ENCODE measurements at regions not wholly inside any gene's neighbourhood (a gene's known extent, or its start where the extent isn't known, plus 50 kb on each side); places are given as distances from the start of the nearest gene placed in this dataset.

DNA sequence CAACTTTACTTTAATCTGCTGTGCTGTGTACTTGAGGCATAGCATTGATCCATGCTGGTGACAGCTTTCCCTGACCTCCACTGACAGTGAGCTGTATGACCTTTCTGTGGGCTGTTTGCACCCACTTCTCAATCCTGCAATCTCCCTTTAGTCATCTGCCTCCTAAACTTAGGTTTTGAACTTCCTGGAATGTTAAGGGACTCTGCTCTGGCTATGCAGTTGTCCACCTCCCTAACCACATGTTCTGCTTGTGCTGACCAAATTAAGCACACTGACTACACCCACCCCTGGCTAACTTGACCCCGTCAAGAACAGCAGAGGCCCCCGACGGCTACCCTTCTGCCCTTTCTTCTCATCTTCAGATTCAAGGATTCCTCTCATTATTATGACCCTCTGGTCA, 89.1 kb upstream of the NTM start:
- H3K4me3 ChIP-seq (ENCODE audit: low read length), result no peak overlapping the region
- no peak for DNase-seq (ENCODE audit: low read depth)
- TF ChIP-seq, protein P1, sequence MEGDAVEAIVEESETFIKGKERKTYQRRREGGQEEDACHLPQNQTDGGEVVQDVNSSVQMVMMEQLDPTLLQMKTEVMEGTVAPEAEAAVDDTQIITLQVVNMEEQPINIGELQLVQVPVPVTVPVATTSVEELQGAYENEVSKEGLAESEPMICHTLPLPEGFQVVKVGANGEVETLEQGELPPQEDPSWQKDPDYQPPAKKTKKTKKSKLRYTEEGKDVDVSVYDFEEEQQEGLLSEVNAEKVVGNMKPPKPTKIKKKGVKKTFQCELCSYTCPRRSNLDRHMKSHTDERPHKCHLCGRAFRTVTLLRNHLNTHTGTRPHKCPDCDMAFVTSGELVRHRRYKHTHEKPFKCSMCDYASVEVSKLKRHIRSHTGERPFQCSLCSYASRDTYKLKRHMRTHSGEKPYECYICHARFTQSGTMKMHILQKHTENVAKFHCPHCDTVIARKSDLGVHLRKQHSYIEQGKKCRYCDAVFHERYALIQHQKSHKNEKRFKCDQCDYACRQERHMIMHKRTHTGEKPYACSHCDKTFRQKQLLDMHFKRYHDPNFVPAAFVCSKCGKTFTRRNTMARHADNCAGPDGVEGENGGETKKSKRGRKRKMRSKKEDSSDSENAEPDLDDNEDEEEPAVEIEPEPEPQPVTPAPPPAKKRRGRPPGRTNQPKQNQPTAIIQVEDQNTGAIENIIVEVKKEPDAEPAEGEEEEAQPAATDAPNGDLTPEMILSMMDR (conservative IDR thresholded peaks at IDR 0.05; ENCODE audit: low read depth, low read length), result no peak

DNA sequence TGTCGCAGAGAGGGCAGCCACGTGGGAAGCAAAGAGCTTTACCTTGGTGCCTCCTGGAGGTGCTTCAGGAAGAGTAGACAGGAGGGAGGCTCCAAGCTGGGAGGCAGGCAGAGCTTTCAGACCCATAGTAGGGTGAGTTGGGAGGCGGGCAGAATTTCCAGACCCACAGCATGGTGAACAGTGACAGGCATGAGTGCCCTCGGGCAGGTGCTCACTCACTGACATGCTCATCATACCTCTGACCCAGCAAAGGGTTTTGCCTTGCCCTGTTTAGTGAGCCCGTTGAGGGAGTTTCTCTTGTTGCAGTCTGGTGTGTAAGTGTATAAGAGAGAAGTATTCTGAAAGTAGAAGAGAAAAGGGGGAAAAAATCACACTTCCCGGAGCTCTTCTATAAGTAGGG, 86.4 kb upstream of the NTM start:
- DNase-seq (ENCODE audit: low read depth), result no peak
- TF ChIP-seq, protein P1 (conservative IDR thresholded peaks at IDR 0.05; ENCODE audit: low read depth, low read length), result no peak
- H3K4me3 ChIP-seq (ENCODE audit: low read length), result no peak overlapping the region

DNA sequence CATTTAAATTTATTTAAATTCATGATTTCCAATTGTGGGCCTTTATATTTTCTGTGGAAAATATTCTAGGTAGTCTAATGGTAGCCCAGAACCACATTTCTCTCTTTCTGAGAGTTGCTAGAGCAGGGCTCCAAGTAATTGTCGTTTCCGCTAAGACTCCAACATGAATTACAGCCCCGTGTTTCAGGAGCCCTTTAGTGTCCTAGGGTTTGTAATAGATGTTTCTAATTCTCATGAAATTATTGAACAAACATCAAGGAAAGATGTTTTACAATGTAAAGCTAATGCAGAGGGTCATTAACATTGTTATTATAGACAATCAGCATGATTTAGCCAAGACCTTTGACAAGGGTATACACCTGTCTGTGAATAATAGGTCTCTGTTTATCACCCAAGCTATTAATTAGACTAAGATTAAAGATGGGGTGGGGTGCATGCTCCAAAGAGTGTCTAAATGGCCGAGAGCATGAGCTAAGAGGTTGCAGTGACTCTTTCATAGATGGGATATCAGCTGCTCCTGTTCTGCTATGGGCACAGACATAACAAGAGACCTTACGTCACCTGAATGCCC, 81.8 kb upstream of the NTM start:
- TF ChIP-seq, protein P1 (conservative IDR thresholded peaks at IDR 0.05; ENCODE audit: low read depth, low read length), result no peak
- DNase-seq (ENCODE audit: low read depth), result no peak
- no peak overlapping the region for H3K4me3 ChIP-seq (ENCODE audit: low read length)

DNA sequence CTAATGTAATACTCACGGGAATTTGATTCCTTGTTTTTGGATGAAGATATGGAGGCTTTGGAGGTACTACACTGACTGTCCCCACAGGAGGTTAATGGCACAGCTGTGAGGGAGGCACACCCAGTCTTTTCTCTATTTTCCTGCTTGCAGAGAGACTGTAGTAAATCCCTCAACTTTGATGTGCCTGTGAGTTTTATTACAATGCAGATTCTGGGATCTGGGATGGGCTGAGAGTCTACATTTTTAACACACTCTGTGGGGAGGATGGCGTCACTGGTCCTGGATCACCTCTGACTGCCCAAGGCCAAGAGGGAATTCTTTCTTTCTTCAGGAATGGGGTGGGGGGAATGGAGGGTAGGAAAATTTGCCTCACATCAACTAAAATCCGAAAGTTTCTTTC, 80.2 kb upstream of the NTM start:
- no peak overlapping the region for H3K4me3 ChIP-seq (ENCODE audit: low read length)
- DNase-seq (ENCODE audit: low read depth), result no peak
- TF ChIP-seq, protein P1 (conservative IDR thresholded peaks at IDR 0.05; ENCODE audit: low read depth, low read length), result no peak

DNA sequence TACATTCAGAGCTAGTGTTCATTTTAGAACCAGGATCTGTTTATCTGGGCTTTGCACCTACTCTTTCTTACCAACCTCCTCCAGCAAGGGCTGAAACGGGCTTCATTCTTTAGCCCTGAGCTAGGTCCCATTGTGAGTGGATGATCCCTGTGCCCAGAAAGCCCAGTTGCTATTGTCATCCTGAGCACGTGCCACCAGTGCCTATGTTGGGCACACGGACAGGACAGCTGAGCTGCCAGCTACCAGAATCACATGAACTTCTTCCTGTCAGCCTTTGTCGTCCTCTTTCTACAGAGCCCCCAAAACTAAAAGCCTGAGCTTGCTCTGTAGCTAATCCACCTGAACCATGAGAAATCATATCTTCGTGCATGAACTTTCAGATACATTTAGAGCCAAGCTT, 74.4 kb upstream of the NTM start:
- no peak for DNase-seq (ENCODE audit: low read depth)
- TF ChIP-seq, protein P1 (conservative IDR thresholded peaks at IDR 0.05; ENCODE audit: low read depth, low read length), result no peak
- H3K4me3 ChIP-seq (ENCODE audit: low read length), result no peak overlapping the region

DNA sequence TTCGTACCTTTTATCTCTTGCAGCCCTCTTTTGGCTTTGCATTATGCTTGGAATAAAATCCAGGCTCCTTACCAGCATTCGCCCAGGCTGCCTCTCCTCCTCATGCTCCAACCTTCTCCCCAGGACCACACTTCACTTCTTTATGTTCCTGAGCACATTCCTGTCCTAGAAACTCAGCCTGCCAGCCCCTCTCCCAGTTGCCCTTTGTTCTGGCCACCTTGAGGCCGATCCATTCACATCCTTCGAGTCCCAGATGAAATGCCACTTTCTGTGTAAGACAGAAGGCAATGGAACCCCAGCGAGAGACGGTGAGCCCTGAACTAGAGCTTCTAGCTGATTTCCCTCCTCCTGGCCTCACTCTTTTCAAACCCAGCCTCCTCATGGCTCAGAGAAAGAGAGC, 73.0 kb upstream of the NTM start:
- no peak overlapping the region for H3K4me3 ChIP-seq (ENCODE audit: low read length)
- no peak for DNase-seq (ENCODE audit: low read depth)
- TF ChIP-seq, protein P1 (conservative IDR thresholded peaks at IDR 0.05; ENCODE audit: low read depth, low read length), result no peak

DNA sequence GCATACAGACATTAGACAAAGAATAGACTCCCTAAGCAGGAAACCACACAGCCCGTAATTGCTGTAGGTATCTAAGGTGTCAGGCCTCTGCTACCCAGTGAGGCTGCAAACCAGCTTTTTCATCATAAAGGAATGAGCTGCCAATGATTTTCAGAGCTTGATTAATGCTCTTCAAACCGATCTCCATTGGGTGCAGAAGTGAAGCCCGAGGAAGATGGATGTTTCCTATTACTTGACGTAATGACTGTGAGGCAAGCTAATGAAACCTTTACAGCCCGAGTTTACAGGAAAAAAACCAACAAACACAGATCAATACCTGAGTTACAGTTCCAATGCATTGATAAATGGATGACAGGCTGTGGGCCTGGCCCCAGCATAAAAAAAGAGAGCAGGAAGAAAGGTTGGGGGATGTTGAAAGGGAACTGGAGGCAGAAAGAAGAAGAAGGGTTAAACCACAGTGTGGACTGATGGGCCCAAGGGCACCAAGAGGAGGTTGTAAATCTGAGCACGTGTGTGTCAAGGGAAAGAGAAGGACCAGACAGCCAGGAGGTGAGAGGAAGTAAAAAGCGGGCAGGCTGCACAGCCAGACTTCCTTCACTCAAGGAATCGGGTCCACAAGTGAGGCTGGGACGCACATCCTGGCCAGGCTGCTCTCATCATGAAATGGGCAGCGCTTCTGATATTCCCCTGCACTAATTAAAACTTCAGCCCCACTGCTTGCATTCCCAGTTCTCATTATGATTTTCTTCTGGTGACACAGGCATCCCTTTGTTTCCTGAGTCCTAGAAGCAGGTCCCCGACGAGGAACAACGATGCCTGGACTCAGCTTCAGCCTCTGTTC, 70.6 kb upstream of the NTM start:
- no peak for DNase-seq (ENCODE audit: low read depth)
- no peak overlapping the region for H3K4me3 ChIP-seq (ENCODE audit: low read length)
- TF ChIP-seq, protein P1 (conservative IDR thresholded peaks at IDR 0.05; ENCODE audit: low read depth, low read length), result no peak

All from retinal pigment epithelial cell (primary cell).